ENCODE measurements at regions not wholly inside any gene's neighbourhood (a gene's known extent, or its start where the extent isn't known, plus 50 kb on each side); places are given as distances from the start of the nearest gene placed in this dataset.

- no peak for TF ChIP-seq CTCF (conservative IDR thresholded peaks at IDR 0.05; ENCODE audit: low read depth, low read length)
- no peak for TF ChIP-seq EZH2 (IDR thresholded peaks at IDR 0.05; ENCODE audit: low read length, unreplicated experiment)
Measured at GRCh38 chr18:41396861-41397260, 558.2 kb upstream of the PIK3C3 start.
